Mucosa of gallbladder (tissue), 1 donor: ENCODE measurements at regions not wholly inside any gene's neighbourhood (a gene's known extent, or its start where the extent isn't known, plus 50 kb on each side); places are given as distances from the start of the nearest gene placed in this dataset.
"Not testable (repeated sequence)": the region's sequence is repeated elsewhere in the genome, so short reads cannot be mapped to it uniquely, and the experiment has no call there.

Source experiments
- DNase-seq: peaks from one replicate; pipeline ENCODE4 v3.0.0-alpha.2; 2020; ENCODE audit warnings: low spot score
- donor health status: DM: no; HTN: no; CAD: no.

DNA sequence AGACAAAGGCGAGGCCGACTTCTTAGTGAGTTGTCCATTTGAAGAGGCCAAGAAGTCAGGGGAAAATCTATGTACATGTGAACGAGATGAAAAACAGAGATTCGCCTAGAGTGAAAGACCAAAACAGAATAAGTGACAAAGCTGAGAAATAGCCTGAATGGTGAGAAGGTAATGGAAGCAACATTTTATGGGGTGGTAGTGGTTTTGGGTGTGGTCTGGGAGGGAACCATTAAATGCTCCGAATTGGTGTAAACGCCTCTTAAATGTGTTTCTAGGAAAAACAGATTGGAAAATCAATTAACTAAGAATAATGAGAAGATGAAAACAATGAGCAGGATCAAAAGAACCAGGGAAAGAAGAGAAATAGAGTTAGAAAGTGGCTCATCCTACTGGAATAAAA, 83.8 kb upstream of the MANSC4 start:
- DNase-seq = no peak

DNA sequence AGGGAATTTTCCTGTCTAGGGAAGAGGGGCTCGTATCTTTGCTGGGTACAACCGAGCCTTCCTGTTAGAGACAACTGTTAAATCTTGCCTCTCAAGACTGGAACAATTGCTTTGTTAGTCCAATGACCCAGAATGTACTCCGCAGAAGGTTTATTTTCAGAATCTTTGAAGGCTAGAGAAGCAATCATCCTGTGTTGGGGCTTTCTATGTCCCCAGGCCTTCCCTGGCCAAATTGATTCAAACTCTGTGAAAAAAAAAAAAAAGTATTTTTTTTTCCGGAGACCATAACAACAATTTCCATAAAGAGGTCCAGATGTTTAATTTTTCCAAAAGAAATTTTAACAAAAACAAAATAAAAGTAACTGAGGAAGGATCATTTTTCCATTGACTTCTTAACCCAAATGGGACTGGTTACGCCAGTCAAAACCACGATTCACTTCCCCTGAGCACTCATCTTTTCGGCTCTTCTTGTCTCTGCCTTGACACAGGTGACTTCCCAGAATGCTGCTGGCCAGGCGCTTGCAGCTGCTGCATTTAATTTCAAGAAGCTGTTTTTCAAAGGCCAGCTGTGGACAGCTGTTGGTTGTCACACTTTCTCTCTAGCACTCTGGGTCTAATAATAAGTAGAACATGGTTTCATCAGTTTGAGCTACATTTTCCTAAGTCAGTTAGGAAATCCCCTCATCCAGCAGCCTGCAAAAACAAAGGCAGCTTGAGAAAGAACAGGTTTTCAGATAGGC, 81.6 kb upstream of the MANSC4 start:
- DNase-seq = peak; percentile 37

GRCh38 chr12:27859648-27860047, 79.6 kb upstream of the MANSC4 start:
- DNase-seq = no peak

- not testable (repeated sequence) for DNase-seq
These were observed 77.0 kb upstream of the MANSC4 start for GRCh38 chr12:27857006-27857405.

DNA sequence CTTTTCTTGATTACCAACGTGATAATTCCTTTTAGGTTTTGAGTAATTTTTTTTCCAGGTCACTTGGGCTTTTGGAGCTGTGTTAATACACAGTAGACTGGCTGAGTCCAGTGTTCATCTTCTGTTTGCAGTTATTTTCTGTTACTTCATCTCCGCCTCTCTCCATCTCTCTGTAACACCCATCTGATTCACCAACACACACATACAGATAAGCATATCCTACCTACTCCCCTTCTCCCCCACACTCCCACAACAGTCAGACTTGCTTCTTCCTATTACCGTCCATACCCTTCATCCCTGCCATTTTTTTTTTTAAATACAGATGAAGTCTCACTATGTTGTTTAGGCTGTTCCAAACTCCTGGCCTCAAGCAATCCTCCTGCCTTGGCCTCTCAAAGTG, 72.7 kb upstream of the MANSC4 start:
- no peak for DNase-seq
